ENCODE measurements at regions not wholly inside any gene's neighbourhood (a gene's known extent, or its start where the extent isn't known, plus 50 kb on each side); places are given as distances from the start of the nearest gene placed in this dataset.
A peak's percentile ranks its signal among the peaks of the same experiment; 100 is the strongest.

DNA sequence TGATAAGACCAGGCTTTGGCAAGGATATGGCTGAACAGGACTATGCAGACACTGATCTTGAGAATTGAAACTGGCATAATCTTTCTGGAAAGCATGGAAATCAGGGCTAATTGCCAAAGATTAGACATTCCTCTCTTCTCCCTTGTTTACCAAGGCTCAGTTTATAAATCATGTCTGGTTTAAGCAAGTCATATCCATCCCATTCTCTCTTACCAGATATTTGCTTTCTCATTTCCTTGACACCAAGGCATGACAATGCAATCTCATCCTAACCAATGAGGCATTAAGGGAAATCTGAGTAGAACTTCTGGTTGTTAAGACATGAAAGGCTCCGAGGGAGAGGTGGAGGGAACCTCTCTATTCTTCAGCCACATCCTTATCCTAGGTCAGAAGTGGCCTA, 110.3 kb upstream of the CEP85L start:
- DNase-seq (ENCODE audit: low spot score): no peak

GRCh38 chr6:118758946-118759345, 107.6 kb upstream of the CEP85L start:
- no peak for DNase-seq (ENCODE audit: low spot score)

- no peak for DNase-seq (ENCODE audit: low spot score)
Measured at GRCh38 chr6:118755941-118756646, 104.7 kb upstream of the CEP85L start.

DNA sequence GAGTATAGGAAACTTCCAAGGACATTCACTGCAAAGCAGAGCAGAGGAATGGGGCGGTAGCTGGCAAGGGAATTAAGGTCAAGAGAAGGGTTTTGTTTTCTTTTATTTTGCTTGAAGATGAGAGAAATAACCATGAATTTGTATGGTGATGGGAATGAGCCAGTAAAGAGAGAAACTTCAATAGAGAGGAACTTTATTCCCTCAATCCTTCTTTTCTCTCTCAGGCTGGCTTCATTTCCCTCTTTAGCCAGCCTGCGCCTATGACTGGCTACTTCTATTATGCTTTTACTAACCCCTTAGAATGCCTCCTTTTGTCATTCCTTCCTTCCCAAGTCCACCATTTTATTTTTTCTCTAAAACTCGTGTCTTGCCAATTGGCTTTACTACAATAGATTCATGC, 101.4 kb upstream of the CEP85L start:
- no peak for DNase-seq (ENCODE audit: low spot score)

- no peak for DNase-seq (ENCODE audit: low spot score)
Measured at GRCh38 chr6:118751072-118751471, 99.7 kb upstream of the CEP85L start.

DNA sequence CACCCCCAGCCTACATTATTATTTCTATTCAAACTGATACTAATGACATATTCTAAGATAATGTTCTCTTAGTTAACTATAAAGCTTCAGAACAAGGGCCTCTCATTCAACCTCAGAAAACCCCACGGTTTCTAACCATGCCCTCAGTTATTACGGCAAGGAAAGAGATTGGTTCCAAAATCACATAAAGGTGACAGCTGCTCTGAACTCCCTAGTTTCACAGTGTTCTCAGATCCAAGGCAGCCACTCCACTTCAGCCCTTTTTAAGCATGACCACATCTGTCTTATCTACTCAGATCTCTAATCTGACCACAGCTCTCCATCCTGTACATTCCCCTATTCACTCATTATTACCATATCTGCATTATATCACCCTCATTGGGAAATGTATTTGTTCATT, 98.8 kb upstream of the CEP85L start:
- DNase-seq (ENCODE audit: low spot score): no peak

DNA sequence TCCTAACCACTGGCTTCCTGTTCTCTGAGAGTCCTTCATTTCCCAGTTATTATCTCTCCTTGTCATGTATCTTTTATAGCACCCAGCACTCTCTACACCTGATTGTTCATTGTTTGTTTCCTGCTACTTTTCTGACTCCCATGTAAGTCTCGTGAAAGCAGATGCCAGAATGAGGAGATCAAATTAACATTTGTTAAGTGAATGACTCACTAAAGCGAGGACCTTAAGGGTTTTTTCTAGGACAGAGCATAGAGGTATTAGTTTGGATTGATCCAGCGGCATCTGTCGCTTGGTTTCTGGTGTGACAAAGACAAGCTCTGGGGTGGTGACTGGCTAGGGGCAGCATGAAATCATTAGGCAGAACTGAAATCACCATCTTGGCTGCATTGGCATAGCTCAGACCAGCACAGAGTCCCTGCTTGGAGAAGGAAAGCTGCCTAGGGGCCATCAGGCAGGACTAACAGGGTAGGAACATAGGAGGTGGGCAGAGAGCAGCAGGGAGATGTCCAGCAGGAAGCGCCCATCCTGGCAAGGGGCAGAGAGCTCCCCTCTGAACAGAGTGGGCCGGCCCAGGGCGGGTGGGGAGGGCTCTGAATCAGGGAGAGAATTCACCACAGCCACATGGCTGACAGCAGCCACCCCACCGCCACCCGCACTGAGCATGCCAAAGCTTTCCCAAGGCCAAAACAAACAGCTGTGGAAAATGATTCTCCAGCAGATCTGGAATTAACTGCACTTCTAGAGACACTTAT, 97.1 kb upstream of the CEP85L start:
- DNase-seq (ENCODE audit: low spot score): no peak

- DNase-seq (ENCODE audit: low spot score): no peak
Measured at GRCh38 chr6:118746825-118747174, 95.4 kb upstream of the CEP85L start.

- DNase-seq (ENCODE audit: low spot score): peak; percentile 49
Measured at GRCh38 chr6:118746145-118746824, 94.9 kb upstream of the CEP85L start.

- DNase-seq (ENCODE audit: low spot score): no peak
Measured at GRCh38 chr6:118745156-118745555, 93.8 kb upstream of the CEP85L start.

DNA sequence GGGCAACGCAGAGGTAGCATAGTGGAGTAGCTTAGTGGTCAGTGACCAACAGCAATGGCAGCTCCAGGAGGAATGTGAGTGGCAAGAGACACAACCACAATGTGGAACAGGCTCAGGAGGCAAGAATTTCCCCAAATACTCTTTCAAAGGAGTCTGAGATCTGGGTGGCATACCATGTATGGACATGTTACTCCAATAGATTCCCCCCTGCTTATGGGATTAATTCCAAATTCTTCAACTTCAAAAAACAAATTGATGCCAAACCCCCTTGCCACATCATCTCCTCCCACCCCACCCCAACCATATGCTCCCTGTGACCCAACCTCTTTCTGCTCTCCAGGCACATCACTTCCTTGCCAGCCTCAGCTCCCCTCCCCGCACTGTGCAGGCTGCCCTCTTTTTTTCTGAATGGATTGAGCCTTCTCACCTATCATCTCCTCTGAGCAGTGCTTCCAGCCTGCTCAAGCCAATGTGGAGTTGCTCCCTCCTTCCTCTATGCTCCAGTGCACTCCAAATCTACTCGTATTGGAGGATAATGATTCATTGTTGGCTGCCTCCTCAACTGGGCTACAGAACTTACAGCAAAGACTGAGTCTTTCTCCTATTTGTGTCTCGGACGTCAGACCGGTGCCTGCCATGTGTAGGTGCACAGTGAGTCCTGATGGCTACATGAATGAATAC, 93.0 kb upstream of the CEP85L start:
- no peak for DNase-seq (ENCODE audit: low spot score)

- no peak for DNase-seq (ENCODE audit: low spot score)
Measured at GRCh38 chr6:118743746-118744145, 92.4 kb upstream of the CEP85L start.

GRCh38 chr6:118740372-118740771, 89.0 kb upstream of the CEP85L start:
- no peak for DNase-seq (ENCODE audit: low spot score)

DNA sequence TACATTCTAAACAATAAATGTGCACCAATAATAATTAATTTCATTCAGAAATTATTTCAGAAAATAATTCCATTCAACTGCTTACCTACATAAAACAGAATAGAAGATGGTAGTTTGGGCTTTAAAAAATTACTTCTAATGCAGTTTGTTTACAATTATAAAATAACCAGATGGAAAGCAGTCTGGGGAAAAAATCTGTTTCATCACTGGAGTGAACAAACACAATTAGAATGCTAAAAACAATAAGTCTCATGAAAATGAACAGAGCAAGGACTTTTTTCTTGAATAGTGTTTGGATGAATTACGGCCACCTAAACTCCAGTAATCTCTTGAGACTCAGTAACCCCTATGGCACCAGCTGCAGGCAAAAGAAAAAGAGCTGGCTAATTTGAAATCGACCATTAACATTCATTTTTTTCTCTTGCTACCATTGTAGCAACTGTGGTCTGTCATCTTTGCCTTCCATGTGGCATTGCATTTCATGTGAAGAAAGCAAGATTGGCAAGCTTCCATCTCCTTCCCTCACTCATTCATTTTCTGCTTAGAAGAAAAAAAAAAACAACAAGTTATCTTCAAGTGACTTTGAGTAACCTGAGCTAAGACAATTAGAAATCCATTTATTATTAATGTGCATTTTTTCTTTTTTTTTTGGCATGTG, 88.4 kb upstream of the CEP85L start:
- DNase-seq (ENCODE audit: low spot score): no peak

- DNase-seq (ENCODE audit: low spot score): no peak
Measured at GRCh38 chr6:118736440-118736839, 85.0 kb upstream of the CEP85L start.

DNA sequence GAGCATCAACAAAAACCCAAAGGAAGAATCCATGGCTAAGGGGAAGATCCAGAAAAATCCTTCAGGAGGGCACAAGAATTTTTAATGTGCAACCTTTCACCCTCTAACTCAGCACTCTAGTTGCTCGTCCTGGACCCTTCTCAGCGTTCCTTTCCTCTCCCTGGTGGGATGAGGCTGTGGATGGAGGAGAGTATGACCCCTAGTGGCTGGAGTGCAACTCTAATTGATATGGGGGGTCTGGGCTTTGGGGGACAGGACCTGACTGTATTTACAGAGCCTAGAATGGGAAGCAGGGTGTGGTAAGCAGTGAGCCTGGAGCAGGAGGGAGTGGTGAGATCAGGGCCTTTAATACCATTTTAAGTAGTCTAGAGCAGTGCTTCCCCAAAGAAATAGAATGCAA, 83.9 kb upstream of the CEP85L start:
- no peak for DNase-seq (ENCODE audit: low spot score)

- no peak for DNase-seq (ENCODE audit: low spot score)
Measured at GRCh38 chr6:118725944-118726343, 74.6 kb upstream of the CEP85L start.

GRCh38 chr6:118724211-118724610, 72.8 kb upstream of the CEP85L start:
- DNase-seq (ENCODE audit: low spot score): peak; percentile 30

DNA sequence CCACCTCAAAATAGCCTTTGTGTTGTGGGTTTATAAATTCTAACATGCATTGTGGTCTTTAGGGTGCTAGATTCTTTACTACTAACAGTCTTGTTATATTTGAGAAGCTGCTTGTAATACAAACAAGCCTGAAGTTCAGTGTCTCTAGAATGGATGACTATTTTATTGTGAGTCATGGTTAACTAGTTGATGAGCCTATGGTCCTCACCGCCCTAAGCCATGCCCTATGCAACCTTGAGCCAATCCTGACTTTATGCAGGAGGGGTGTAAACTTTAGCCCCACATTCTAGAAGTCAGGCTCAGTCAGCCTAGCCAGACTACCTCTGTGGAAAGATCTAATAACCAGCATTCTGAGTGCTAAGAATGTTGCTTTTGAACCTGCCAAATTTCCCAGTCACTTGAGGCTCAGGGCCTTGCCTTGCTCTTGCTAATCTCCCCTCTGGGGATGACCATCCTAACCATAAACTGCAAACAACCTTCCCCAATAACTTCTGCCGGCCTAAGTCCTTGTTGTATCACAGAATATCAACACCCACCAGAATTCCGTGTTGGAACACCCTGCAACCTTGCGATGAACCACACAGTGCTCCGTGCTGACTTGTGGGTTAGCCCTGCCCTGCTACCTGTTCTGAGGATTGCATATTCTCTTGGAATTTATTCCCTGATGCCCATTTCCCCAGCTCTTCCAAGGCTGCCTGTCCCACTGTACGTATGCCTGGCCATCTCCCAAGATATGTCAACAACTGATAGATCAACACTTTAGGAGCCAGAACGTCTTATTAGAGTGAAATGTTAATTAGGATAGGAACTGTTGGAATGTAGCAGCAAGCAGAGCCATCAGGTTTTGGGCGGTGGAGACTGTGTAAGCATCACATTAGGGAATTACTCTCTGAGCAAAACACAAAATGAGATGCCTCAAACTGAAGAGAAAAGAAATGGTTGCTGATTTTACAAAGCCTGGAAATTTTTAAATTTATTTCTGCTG, 71.7 kb upstream of the CEP85L start:
- no peak for DNase-seq (ENCODE audit: low spot score)

DNA sequence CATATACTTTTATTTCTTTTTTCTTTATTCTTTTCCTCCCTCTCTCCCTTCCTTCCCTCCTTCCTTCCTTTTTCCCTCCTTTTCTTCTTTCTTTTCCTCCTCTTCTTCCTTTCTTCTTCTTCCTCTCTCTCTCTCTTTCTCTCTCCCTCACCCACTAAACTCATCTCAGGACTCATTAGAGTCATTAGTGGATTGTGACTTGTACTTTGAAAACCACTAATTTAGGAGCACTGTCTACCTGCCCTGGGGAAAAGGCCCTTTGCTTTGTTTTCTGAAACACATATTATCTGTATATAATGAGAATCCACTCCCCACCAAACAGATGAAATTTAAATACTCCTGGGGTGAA, 68.7 kb upstream of the CEP85L start:
- DNase-seq (ENCODE audit: low spot score): no peak
